GM18867 (cell line): ENCODE measurements at regions not wholly inside any gene's neighbourhood (a gene's known extent, or its start where the extent isn't known, plus 50 kb on each side); places are given as distances from the start of the nearest gene placed in this dataset.

ENCODE experiments used
- ATAC-seq: cut with Tn5 transposase; IDR thresholded peaks from one replicate; pipeline ENCODE4 v1.9.1; 2021; ENCODE audit warnings: mild to moderate bottlenecking, moderate library complexity; ENCODE audit not compliant: unreplicated experiment

DNA sequence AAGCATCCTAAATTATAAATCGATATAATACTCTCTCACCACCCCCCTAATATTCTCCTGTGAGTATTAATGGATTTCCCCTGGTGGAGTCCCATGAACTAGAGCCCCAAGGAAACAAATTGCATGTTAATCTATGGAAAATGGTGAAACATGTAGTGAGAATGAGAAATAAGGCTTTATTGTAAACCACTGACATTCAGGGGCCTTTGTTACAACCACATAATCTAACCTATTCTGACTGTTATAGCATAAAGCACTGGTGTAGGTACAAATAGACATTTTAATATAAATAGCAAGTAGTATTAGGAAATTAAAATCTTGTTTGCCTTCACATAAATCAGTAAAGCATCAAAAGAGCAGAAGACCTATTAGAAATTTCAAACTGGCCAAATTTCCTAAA lies 65.3 kb upstream of the TLK1 start:
- ATAC-seq: no peak

DNA sequence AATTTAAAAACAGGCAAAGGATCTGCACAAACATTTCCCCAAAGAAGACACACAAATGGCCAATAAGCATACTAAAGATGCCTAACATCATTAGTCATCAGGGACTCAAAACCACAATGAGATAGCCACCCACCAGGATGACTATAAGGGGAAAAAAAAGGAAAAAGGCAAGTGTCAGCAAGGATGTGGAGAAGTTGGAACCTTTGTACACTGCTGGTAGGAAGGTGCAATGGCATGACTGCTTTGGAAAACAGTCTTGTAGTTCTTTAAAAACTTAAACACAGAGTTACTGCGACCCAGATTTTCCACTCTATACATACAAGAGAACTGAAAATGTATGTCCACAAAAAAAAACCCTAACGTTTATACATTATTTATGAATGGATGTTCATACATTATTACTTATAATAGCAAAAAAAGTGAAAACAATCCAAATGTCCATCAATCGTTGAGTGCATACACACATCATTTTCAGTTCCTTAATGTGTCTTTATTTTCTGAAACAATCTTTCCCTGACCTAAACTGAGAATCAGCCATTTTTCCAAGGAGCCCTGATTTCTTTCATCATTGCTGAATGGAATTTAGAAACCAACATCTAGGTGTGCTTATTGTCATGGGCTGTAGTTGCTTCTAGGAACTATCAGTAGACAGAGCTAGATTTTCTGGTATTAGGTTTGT lies 64.7 kb upstream of the TLK1 start:
- ATAC-seq: no peak

- no peak for ATAC-seq
Measured at GRCh38 chr2:171217330-171217729, 56.6 kb upstream of the TLK1 start.

DNA sequence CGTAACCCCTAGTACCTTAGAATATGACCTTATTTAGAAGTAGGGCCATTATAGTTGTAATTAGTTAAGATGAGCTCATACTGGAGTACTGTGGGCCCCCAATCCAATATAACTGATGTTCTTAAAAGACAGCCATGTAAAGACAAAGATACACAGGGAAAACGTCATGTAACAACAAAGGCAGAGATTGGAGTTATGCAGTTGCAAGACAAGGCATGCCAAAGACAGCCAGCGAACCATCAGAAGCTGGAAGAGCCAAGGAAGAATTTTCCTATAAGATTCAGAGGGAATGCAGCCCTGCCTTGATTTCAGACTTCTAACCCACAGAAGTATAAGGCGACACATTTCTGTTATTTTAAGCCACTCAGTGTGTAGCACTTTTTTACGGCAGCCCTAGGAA lies 55.9 kb upstream of the TLK1 start:
- ATAC-seq: no peak

- no peak for ATAC-seq
Measured at GRCh38 chr2:171214093-171214492, 53.4 kb upstream of the TLK1 start.

DNA sequence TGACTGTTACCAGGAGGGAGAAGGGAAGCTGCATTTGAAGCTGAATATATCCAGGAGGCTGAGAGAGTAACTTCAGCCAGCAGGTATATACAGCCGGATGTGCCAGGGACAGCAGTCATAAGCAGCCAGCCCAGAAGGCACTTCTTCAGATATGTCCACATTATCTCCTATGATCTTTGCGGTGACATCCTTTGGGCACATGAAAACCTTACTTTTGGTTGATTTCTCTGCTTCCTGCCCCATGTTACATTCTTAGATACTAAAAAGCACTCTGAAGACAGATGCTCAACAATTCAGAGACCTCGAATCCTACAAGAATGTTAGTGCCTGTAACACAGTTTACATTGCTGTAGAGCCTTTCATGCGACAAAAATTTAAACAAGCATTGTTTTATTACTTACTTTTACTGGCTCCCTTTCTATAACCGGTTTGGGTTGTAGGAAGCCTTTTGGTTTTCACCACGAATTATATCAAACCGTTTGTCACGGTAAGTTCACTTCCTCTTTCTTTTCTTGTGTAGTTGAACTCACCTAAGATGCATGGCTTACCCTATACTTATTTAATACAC lies 50.3 kb upstream of the TLK1 start:
- ATAC-seq: peak; percentile 78
